ENCODE measurements at regions not wholly inside any gene's neighbourhood (a gene's known extent, or its start where the extent isn't known, plus 50 kb on each side); places are given as distances from the start of the nearest gene placed in this dataset.

GRCh38 chr6:14066782-14067406 is 50.7 kb upstream of the CD83 start:
- WGBS, 2 experiments (ENCODE audit: insufficient coverage in 1 of 2, insufficient read length in 1 of 2), result 21 to 26% methylated on average over 3 to 4 of the region's 5 CpGs
- Histone ChIP-seq H3K9ac (ENCODE audit: extremely low read depth, low read length, poor library complexity, severe bottlenecking) (no peak overlapping the region), H3K36me3 (ENCODE audit: control insufficient read depth, insufficient read depth, low read length) (no peaks in the 10 kb centered on the region), H3K27me3 (ENCODE audit: control insufficient read depth, insufficient read depth, low read length, poor library complexity, severe bottlenecking) (no peaks in the 10 kb centered on the region), H3K4me1 (ENCODE audit: control insufficient read depth, insufficient read depth, low read length) (no peaks in the 10 kb centered on the region), H3K9me3 (ENCODE audit: control insufficient read depth, low read length) (peaks cover 10% of the 10 kb centered on the region), H3K27ac (ENCODE audit: low read depth, low read length) (no peak overlapping the region), H3K4me3 (ENCODE audit: low read length) (no peak overlapping the region)
- H3K27ac Mint-ChIP-seq, result no peak overlapping the region
- TF ChIP-seq CTCF (conservative IDR thresholded peaks at IDR 0.05), result peak; percentile 83
- no peaks in the 10 kb centered on the region for H3K36me3 Mint-ChIP-seq (ENCODE audit: low read depth)
- H3K27me3 Mint-ChIP-seq (ENCODE audit: insufficient read depth), result peaks cover 6% of the 10 kb centered on the region
- DNase-seq, result peak; percentile 63
- H3K4me1 Mint-ChIP-seq, result peaks cover 2% of the 10 kb centered on the region
- peaks cover 14% of the 10 kb centered on the region for H3K9me3 Mint-ChIP-seq
- H3K4me3 Mint-ChIP-seq, result no peak overlapping the region

DNA sequence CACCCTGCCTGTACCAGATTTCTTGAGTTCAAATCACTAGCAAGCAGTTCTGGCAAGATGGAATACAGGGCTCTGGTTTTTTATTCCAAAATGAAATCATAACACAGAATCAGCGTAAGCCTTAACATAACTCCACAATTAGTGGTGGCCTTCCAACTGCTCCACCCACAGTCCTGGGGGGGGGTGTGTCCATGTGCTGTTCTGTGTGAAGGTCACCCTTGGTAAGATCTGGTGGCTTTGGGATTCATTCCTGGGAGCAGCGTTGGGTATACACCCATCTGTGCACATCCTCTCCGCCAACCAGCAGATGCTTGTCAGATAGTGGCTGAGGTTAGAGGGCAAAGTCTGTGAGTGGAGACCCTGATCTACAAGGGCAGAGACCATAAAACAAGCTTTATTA is 49.9 kb upstream of the CD83 start:
- peaks cover 6% of the 10 kb centered on the region for H3K9me3 Mint-ChIP-seq
- no peak overlapping the region for H3K27ac Mint-ChIP-seq
- peaks cover 2% of the 10 kb centered on the region for H3K4me1 Mint-ChIP-seq
- no peak for DNase-seq
- Histone ChIP-seq H3K4me3 (ENCODE audit: low read length) (no peak overlapping the region), H3K9me3 (ENCODE audit: control insufficient read depth, low read length) (peaks cover 4% of the 10 kb centered on the region), H3K4me1 (ENCODE audit: control insufficient read depth, insufficient read depth, low read length) (no peaks in the 10 kb centered on the region), H3K9ac (ENCODE audit: extremely low read depth, low read length, poor library complexity, severe bottlenecking) (no peak overlapping the region), H3K27me3 (ENCODE audit: control insufficient read depth, insufficient read depth, low read length, poor library complexity, severe bottlenecking) (no peaks in the 10 kb centered on the region), H3K36me3 (ENCODE audit: control insufficient read depth, insufficient read depth, low read length) (no peaks in the 10 kb centered on the region), H3K27ac (ENCODE audit: low read depth, low read length) (no peak overlapping the region)
- no peaks in the 10 kb centered on the region for H3K36me3 Mint-ChIP-seq (ENCODE audit: low read depth)
- 94 to 100% methylated on average over 1 to 3 of the region's 3 CpGs for WGBS, 2 experiments (ENCODE audit: insufficient coverage in 1 of 2, insufficient read length in 1 of 2)
- no peak overlapping the region for H3K4me3 Mint-ChIP-seq
- no peak for TF ChIP-seq CTCF (conservative IDR thresholded peaks at IDR 0.05)
- H3K27me3 Mint-ChIP-seq (ENCODE audit: insufficient read depth), result peaks cover 6% of the 10 kb centered on the region

Data from endodermal cell (in vitro differentiated cells).